H1 (cell line): ENCODE measurements at regions not wholly inside any gene's neighbourhood (a gene's known extent, or its start where the extent isn't known, plus 50 kb on each side); places are given as distances from the start of the nearest gene placed in this dataset.

Experiments
- CTCF ChIA-PET: fragments of 300-600 bp; sonication (Branson Sonifier 250); formaldehyde crosslinking; loops from one replicate; lab custom pipeline; 2021; ENCODE audit not compliant: partially characterized antibody; lab: Charles Lee
- POLR2A ChIA-PET: fragments of 300-600 bp; sonication (Branson Sonifier 250); formaldehyde crosslinking; loops from one replicate; lab custom pipeline; 2021; ENCODE audit warnings: inconsistent platforms; ENCODE audit not compliant: partially characterized antibody; lab: Charles Lee
- DNase-seq, 2 experiments: peaks; one replicate each; pipeline versions ENCODE4 v3.0.0 to v3.0.0-alpha.2; 2010 to 2022; ENCODE audit warnings: low spot score in 2 of 2, low read depth in 1 of 2, mixed read lengths in 1 of 2
- FAIRE-seq: peaks from 2 replicates; lab custom pipeline; 2011; peaks lifted over from hg19 to GRCh38; lab: Jason Lieb, UNC
- H2AFZ ChIP-seq: 2 replicates; pipeline ENCODE4 v1.8.1; 2012; ENCODE audit warnings: low read length, inconsistent platforms
- H2AK5ac ChIP-seq: 2 replicates; pipeline ENCODE4 v1.6.1; 2013; ENCODE audit warnings: low read depth, low read length
- H2BK120ac ChIP-seq: replicated peaks from 2 replicates; pipeline ENCODE3; 2013; ENCODE audit warnings: low read depth, low read length, inconsistent platforms
- H2BK12ac ChIP-seq: 2 replicates; pipeline ENCODE4 v1.6.1; 2013; ENCODE audit warnings: low read depth, low read length
- H2BK15ac ChIP-seq: 2 replicates; pipeline ENCODE4 v1.6.1; 2013; ENCODE audit warnings: low read length
- H2BK20ac ChIP-seq: 2 replicates; pipeline ENCODE4 v1.6.1; 2013; ENCODE audit warnings: low read length
- H2BK5ac ChIP-seq: 2 replicates; pipeline ENCODE4 v1.6.1; 2013; ENCODE audit warnings: low read depth, low read length
- H3K14ac ChIP-seq: 2 replicates; pipeline ENCODE4 v1.6.1; 2013; ENCODE audit warnings: inconsistent platforms; ENCODE audit not compliant: insufficient read length
- H3K18ac ChIP-seq: 2 replicates; pipeline ENCODE4 v1.6.1; 2013; ENCODE audit warnings: low read length; ENCODE audit errors: extremely low read depth
- H3K23ac ChIP-seq: 2 replicates; pipeline ENCODE4 v1.6.1; 2013; ENCODE audit warnings: inconsistent platforms; ENCODE audit not compliant: insufficient read length
- H3K23me2 ChIP-seq: 2 replicates; pipeline ENCODE4 v1.6.1; 2013; ENCODE audit warnings: low read depth, low read length
- H3K27ac ChIP-seq: 2 replicates; pipeline ENCODE4 v1.6.1; 2011; ENCODE audit warnings: low read depth, low read length, inconsistent platforms
- H3K27me3 ChIP-seq, 4 experiments: replicated peaks in 1 of 4; 1 replicate in 1 of 4; 2 replicates in 3 of 4; pipeline versions ENCODE4 v1.6.1 to v1.8.1; 2011 to 2013; ENCODE audit warnings: low read length in 3 of 4, mild to moderate bottlenecking in 3 of 4, inconsistent platforms in 2 of 4, mixed read lengths in 2 of 4, moderate library complexity in 1 of 4; ENCODE audit not compliant: control insufficient read depth in 3 of 4, insufficient read depth in 3 of 4; ENCODE audit errors: extremely low read depth in 1 of 4
- H3K36me3 ChIP-seq, 4 experiments: 2 replicates each; pipeline versions ENCODE4 v1.6.1 to v1.8.1; 2011 to 2013; ENCODE audit warnings: mild to moderate bottlenecking in 4 of 4, low read length in 3 of 4, moderate library complexity in 2 of 4, control low read depth in 1 of 4, inconsistent platforms in 1 of 4; ENCODE audit not compliant: insufficient read depth in 4 of 4, control insufficient read depth in 2 of 4
- H3K4ac ChIP-seq: replicated peaks from 2 replicates; pipeline ENCODE3; 2013; ENCODE audit warnings: low read length, low read depth, mixed read lengths, inconsistent platforms; ENCODE audit not compliant: insufficient read length
- H3K4me1 ChIP-seq, 4 experiments: replicated peaks in 1 of 4; 1 replicate in 1 of 4; 2 replicates in 3 of 4; pipeline versions ENCODE4 v1.6.1 to v1.8.1; 2011 to 2013; ENCODE audit warnings: low read length in 3 of 4, inconsistent platforms in 2 of 4, mixed read lengths in 1 of 4; ENCODE audit not compliant: insufficient read depth in 4 of 4, control insufficient read depth in 3 of 4
- H3K4me2 ChIP-seq, 2 experiments: 2 replicates each; pipeline versions ENCODE4 v1.6.1 to v1.8.1; 2011 to 2013; ENCODE audit warnings: low read depth in 2 of 2, low read length in 2 of 2, control low read depth in 1 of 2, inconsistent platforms in 1 of 2, mild to moderate bottlenecking in 1 of 2; ENCODE audit not compliant: insufficient read depth in 1 of 2
- H3K4me3 ChIP-seq, 4 experiments: fragments of 200-600, 300-600 bp in 1 of 4; sonication (generic), shearing (Covaris generic), sonication (Bioruptor Twin) in 1 of 4; 2 replicates each; pipeline versions ENCODE4 v1.5.1 to v1.8.1; 2011 to 2016; ENCODE audit warnings: low read length in 4 of 4, low read depth in 3 of 4, control low read depth in 2 of 4, inconsistent platforms in 2 of 4, mild to moderate bottlenecking in 2 of 4, mixed read lengths in 1 of 4, moderate library complexity in 1 of 4; ENCODE audit not compliant: insufficient read depth in 2 of 4; ENCODE audit errors: extremely low read depth in 1 of 4
- H3K56ac ChIP-seq: replicated peaks from 2 replicates; pipeline ENCODE3; 2013; ENCODE audit warnings: low read depth, mild to moderate bottlenecking, mixed read lengths, low read length, inconsistent platforms; ENCODE audit not compliant: insufficient read length
- H3K79me1 ChIP-seq: 2 replicates; pipeline ENCODE4 v1.6.1; 2013; ENCODE audit warnings: low read depth, low read length, control low read depth
- H3K79me2 ChIP-seq, 2 experiments: 2 replicates each; pipeline versions ENCODE4 v1.6.1 to v1.8.1; 2012 to 2013; ENCODE audit warnings: low read length in 2 of 2, mild to moderate bottlenecking in 2 of 2, inconsistent platforms in 1 of 2; ENCODE audit not compliant: insufficient read depth in 2 of 2, control insufficient read depth in 1 of 2
- H3K9ac ChIP-seq, 4 experiments: replicated peaks in 1 of 4; 1 replicate in 1 of 4; 2 replicates in 3 of 4; pipeline versions ENCODE4 v1.6.1 to v1.8.1; 2011 to 2013; ENCODE audit warnings: low read depth in 3 of 4, low read length in 3 of 4, control low read depth in 2 of 4, mild to moderate bottlenecking in 2 of 4, moderate library complexity in 2 of 4, inconsistent platforms in 1 of 4; ENCODE audit errors: extremely low read depth in 1 of 4
- H3K9me3 ChIP-seq, 2 experiments: 2 replicates each; pipeline versions ENCODE4 v1.6.1 to v1.8.1; 2012 to 2013; ENCODE audit warnings: mild to moderate bottlenecking in 2 of 2, moderate library complexity in 2 of 2, control low read depth in 1 of 2, inconsistent platforms in 1 of 2, low read depth in 1 of 2, low read length in 1 of 2, mixed read lengths in 1 of 2; ENCODE audit not compliant: insufficient read depth in 2 of 2
- H4K20me1 ChIP-seq, 2 experiments: replicated peaks in 1 of 2; 2 replicates each; pipeline versions ENCODE3 to v1.8.1; 2011 to 2013; ENCODE audit warnings: inconsistent platforms in 2 of 2, low read length in 2 of 2, mild to moderate bottlenecking in 1 of 2; ENCODE audit not compliant: insufficient read depth in 2 of 2, control insufficient read depth in 1 of 2
- H4K5ac ChIP-seq: 2 replicates; pipeline ENCODE4 v1.6.1; 2013; ENCODE audit warnings: low read length, low read depth, mixed read lengths, inconsistent platforms; ENCODE audit not compliant: insufficient read length
- H4K8ac ChIP-seq: 2 replicates; pipeline ENCODE4 v1.8.0; 2013; ENCODE audit warnings: mild to moderate bottlenecking, moderate library complexity, low read length, inconsistent platforms; ENCODE audit not compliant: insufficient read depth; ENCODE audit errors: extremely low read depth
- H4K91ac ChIP-seq: replicated peaks from 2 replicates; pipeline ENCODE3; 2013; ENCODE audit warnings: low read length, mixed read lengths, inconsistent platforms; ENCODE audit not compliant: insufficient read length
- CTCF ChIP-seq, 3 experiments: IDR thresholded peaks; 1 replicate in 2 of 3; 2 replicates in 1 of 3; pipeline versions ENCODE4 v1.5.1 to v1.6.1; 2011; ENCODE audit warnings: low read length in 3 of 3, mild to moderate bottlenecking in 3 of 3, inconsistent platforms in 2 of 3, low read depth in 1 of 3, moderate library complexity in 1 of 3; ENCODE audit not compliant: insufficient read depth in 1 of 3; ENCODE audit errors: control extremely low read depth in 1 of 3
- E2F6 ChIP-seq: IDR thresholded peaks from 2 replicates; pipeline ENCODE4 v1.6.1; 2012; ENCODE audit warnings: inconsistent platforms
- GABPA ChIP-seq: IDR thresholded peaks from 2 replicates; pipeline ENCODE4 v1.6.1; 2011; ENCODE audit warnings: mild to moderate bottlenecking, low read length, moderate library complexity, borderline replicate concordance; ENCODE audit not compliant: insufficient read depth
- MAX ChIP-seq: IDR thresholded peaks from 2 replicates; pipeline ENCODE4 v1.6.1; 2012; ENCODE audit warnings: inconsistent platforms
- RAD21 ChIP-seq, 2 experiments: IDR thresholded peaks in 1 of 2; conservative IDR thresholded peaks in 1 of 2; 2 replicates each; pipeline ENCODE4 v1.6.1; 2011; ENCODE audit warnings: low read depth in 2 of 2, low read length in 2 of 2, improper control_type of control experiment in 1 of 2, inconsistent platforms in 1 of 2, mild to moderate bottlenecking in 1 of 2, moderate library complexity in 1 of 2
- SP1 ChIP-seq: IDR thresholded peaks from 2 replicates; pipeline ENCODE4 v1.6.1; 2011; ENCODE audit warnings: low read depth, low read length
- WGBS, 2 experiments: shearing (Covaris generic) in 1 of 2; methylation state at CpG; one replicate each; pipeline versions ENCODE4 v1.1.6 to v1.1.7; 2013 to 2015; ENCODE audit warnings: low lambda C conversion rate in 2 of 2, mixed read lengths in 2 of 2, inconsistent platforms in 1 of 2, low coverage in 1 of 2, missing lambda C conversion rate in 1 of 2; ENCODE audit not compliant: insufficient replicate concordance in 2 of 2, insufficient coverage in 1 of 2, insufficient read length in 1 of 2; ENCODE audit errors: extremely low coverage in 1 of 2, missing lambda C conversion rate in 1 of 2; 5-methylcytosine and 5-hydroxymethylcytosine counted together

- WGBS, 2 experiments: 82 to 100% methylated on average over 3 to 21 of the region's 21 CpGs
- no peaks in the 10 kb centered on the region for H3K79me2 ChIP-seq
- peaks cover 0 to 4% of the 10 kb centered on the region in 2 experiments for H4K20me1 ChIP-seq
- ChIA-PET POLR2A (no interaction called here), CTCF (interaction anchor here (0.6 to 9.8 kb wide), 28 partner anchors 8 to 214 kb away, joined by 3 to 160 read pairs (median 4); no protein-coding TSS in a partner anchor)
- H2AFZ ChIP-seq: no peak overlapping the region
- peaks cover 0 to 3% (median 0%) of the 10 kb centered on the region in 4 experiments; a peak in 1 of 7 replicates for H3K27me3 ChIP-seq
- peak overlapping the region; percentile 50; the same call in 1 of the 2 replicates for H2BK12ac ChIP-seq
- H2BK120ac ChIP-seq: no peak overlapping the region
- H3K9me3 ChIP-seq: no peaks in the 10 kb centered on the region
- no peak overlapping the region for H3K9ac ChIP-seq
- no peak overlapping the region for H4K8ac ChIP-seq
- 0 out of 7 replicates have a peak, but pooled peaks cover 0 to 2% (median 0%) of the 10 kb centered on the region in 4 experiments for H3K4me1 ChIP-seq
- DNase-seq (peak in 1 of 2 experiments; percentile 68), FAIRE-seq (no peak)
- H2BK15ac ChIP-seq: peak overlapping the region; percentile 99
- H3K14ac ChIP-seq: no peak overlapping the region
- H3K4me3 ChIP-seq: no peak overlapping the region
- no peaks in the 10 kb centered on the region for H3K79me1 ChIP-seq
- no peak overlapping the region for H3K4ac ChIP-seq
- no peak overlapping the region for H2BK5ac ChIP-seq
- no peak overlapping the region for H3K27ac ChIP-seq
- no peaks in the 10 kb centered on the region for H3K36me3 ChIP-seq
- H3K18ac ChIP-seq: 0 out of 2 replicates have a peak overlapping the region, but pooled peaks have one; percentile 7
- no peak overlapping the region for H3K56ac ChIP-seq
- no peak overlapping the region for H3K23ac ChIP-seq
- peak overlapping the region; percentile 21; the same call in 1 of the 2 replicates for H2BK20ac ChIP-seq
- peak overlapping the region; percentile 35 for H4K91ac ChIP-seq
- peak overlapping the region; percentile 47; the same call in 1 of the 2 replicates for H2AK5ac ChIP-seq
- H4K5ac ChIP-seq: no peak overlapping the region
- H3K23me2 ChIP-seq: peaks cover 3% of the 10 kb centered on the region; the same call in 1 of the 2 replicates
- H3K4me2 ChIP-seq: no peak overlapping the region
- peak; percentile 28; the same call in 1 of the 2 replicates for TF ChIP-seq GABPA
- peak; percentile 62 to 63 (median 63) for TF ChIP-seq CTCF (IDR thresholded peaks at IDR 0.05; ENCODE audit: control extremely low read depth in 1 of 3, insufficient read depth in 1 of 3, low read depth in 1 of 3, low read length in 3 of 3)
- TF ChIP-seq RAD21 (IDR thresholded peaks at IDR 0.05 in 1 of 2, conservative IDR thresholded peaks at IDR 0.05 in 1 of 2; ENCODE audit: low read depth in 2 of 2, low read length in 2 of 2): peak; percentile 43 to 62; a peak in 3 of 4 replicates
- peak; percentile 58; the same call in 1 of the 2 replicates for TF ChIP-seq E2F6
- TF ChIP-seq MAX: peak; percentile 59
- no peak for TF ChIP-seq SP1
These were observed 62.0 kb upstream of the THY1 start for GRCh38 chr11:119484741-119485605.
